HAP-1 (cell line): ENCODE measurements at regions not wholly inside any gene's neighbourhood (a gene's known extent, or its start where the extent isn't known, plus 50 kb on each side); places are given as distances from the start of the nearest gene placed in this dataset.

Experiments used
- DNase-seq, 2 experiments: peaks; one replicate each; pipeline ENCODE4 v3.0.0-alpha.2; 2016 to 2020; ENCODE audit warnings: low spot score in 2 of 2
- H3K27me3 ChIP-seq: fragments of 250-450 bp; sonication (Bioruptor Pico); 2 replicates; pipeline ENCODE4 v1.5.1; 2020; ENCODE audit warnings: low read depth, mild to moderate bottlenecking, moderate library complexity
- H3K36me3 ChIP-seq: fragments of 250-450 bp; sonication (Bioruptor Pico); replicated peaks from 2 replicates; pipeline ENCODE4 v1.5.1; 2020; ENCODE audit warnings: mild to moderate bottlenecking
- H3K4me1 ChIP-seq: fragments of 250-450 bp; sonication (Bioruptor Pico); 2 replicates; pipeline ENCODE4 v1.5.1; 2020; ENCODE audit warnings: mild to moderate bottlenecking
- H3K4me3 ChIP-seq: fragments of 250-450 bp; sonication (Bioruptor Pico); 2 replicates; pipeline ENCODE4 v1.5.1; 2020; ENCODE audit warnings: mild to moderate bottlenecking, moderate library complexity
- H3K9me3 ChIP-seq: fragments of 250-450 bp; sonication (Bioruptor Pico); 2 replicates; pipeline ENCODE4 v1.5.1; 2020; ENCODE audit warnings: mild to moderate bottlenecking, moderate library complexity
- in situ Hi-C: fragments of 300-500 bp; cut with MboI; formaldehyde crosslinking; loops from 3 replicates; pipeline ENCODE4 v1.14.3; 2020; ENCODE audit warnings: low sequenced_read_pairs, inconsistent platforms, mixed read lengths

GRCh38 chr7:91651986-91652385 lies 228.5 kb downstream of the MTERF1 start:
- Histone ChIP-seq H3K9me3 (no peaks in the 10 kb centered on the region), H3K4me1 (peaks cover 5% of the 10 kb centered on the region), H3K27me3 (no peaks in the 10 kb centered on the region), H3K4me3 (no peak overlapping the region), H3K36me3 (no peaks in the 10 kb centered on the region)
- DNase-seq: no peak
- in situ Hi-C loops: no loop called here

GRCh38 chr7:91653286-91653685 lies 227.2 kb downstream of the MTERF1 start:
- peaks cover 18% of the 10 kb centered on the region for H3K4me1 ChIP-seq
- H3K4me3 ChIP-seq: no peak overlapping the region
- H3K27me3 ChIP-seq: no peaks in the 10 kb centered on the region
- H3K36me3 ChIP-seq: no peaks in the 10 kb centered on the region
- no peak for DNase-seq
- no peaks in the 10 kb centered on the region for H3K9me3 ChIP-seq
- in situ Hi-C loops: no loop called here

- no peaks in the 10 kb centered on the region for H3K36me3 ChIP-seq
- no peaks in the 10 kb centered on the region for H3K9me3 ChIP-seq
- H3K4me1 ChIP-seq: peaks cover 24% of the 10 kb centered on the region
- in situ Hi-C loops: no loop called here
- H3K4me3 ChIP-seq: no peak overlapping the region
- DNase-seq: no peak
- no peaks in the 10 kb centered on the region for H3K27me3 ChIP-seq
Observed at GRCh38 chr7:91655656-91656055, 224.8 kb downstream of the MTERF1 start.

- H3K36me3 ChIP-seq: no peaks in the 10 kb centered on the region
- H3K9me3 ChIP-seq: no peaks in the 10 kb centered on the region
- in situ Hi-C loops: no loop called here
- H3K4me1 ChIP-seq: peaks cover 24% of the 10 kb centered on the region
- no peak overlapping the region for H3K4me3 ChIP-seq
- no peaks in the 10 kb centered on the region for H3K27me3 ChIP-seq
- DNase-seq: peak; percentile 76 to 90
Observed at GRCh38 chr7:91656541-91657482, 223.7 kb downstream of the MTERF1 start.

GRCh38 chr7:91657483-91658071 lies 222.9 kb downstream of the MTERF1 start:
- Histone ChIP-seq H3K27me3 (no peaks in the 10 kb centered on the region), H3K36me3 (no peaks in the 10 kb centered on the region), H3K4me3 (no peak overlapping the region), H3K9me3 (no peaks in the 10 kb centered on the region), H3K4me1 (peaks cover 24% of the 10 kb centered on the region)
- in situ Hi-C loops: no loop called here
- peak; percentile 43 to 69 for DNase-seq

GRCh38 chr7:91659096-91659495 lies 221.4 kb downstream of the MTERF1 start:
- in situ Hi-C loops: no loop called here
- no peaks in the 10 kb centered on the region for H3K27me3 ChIP-seq
- no peaks in the 10 kb centered on the region for H3K9me3 ChIP-seq
- DNase-seq: no peak
- peaks cover 24% of the 10 kb centered on the region for H3K4me1 ChIP-seq
- no peak overlapping the region for H3K4me3 ChIP-seq
- no peaks in the 10 kb centered on the region for H3K36me3 ChIP-seq

GRCh38 chr7:91660734-91661356 lies 219.7 kb downstream of the MTERF1 start:
- in situ Hi-C loops: no loop called here
- DNase-seq: no peak
- Histone ChIP-seq H3K36me3 (no peaks in the 10 kb centered on the region), H3K27me3 (no peaks in the 10 kb centered on the region), H3K4me3 (no peak overlapping the region), H3K4me1 (peaks cover 24% of the 10 kb centered on the region), H3K9me3 (no peaks in the 10 kb centered on the region)

- Histone ChIP-seq H3K9me3 (no peaks in the 10 kb centered on the region), H3K27me3 (no peaks in the 10 kb centered on the region), H3K36me3 (no peaks in the 10 kb centered on the region), H3K4me3 (no peak overlapping the region), H3K4me1 (peaks cover 19% of the 10 kb centered on the region)
- no peak for DNase-seq
- in situ Hi-C loops: no loop called here
Observed at GRCh38 chr7:91661727-91662126, 218.8 kb downstream of the MTERF1 start.

GRCh38 chr7:91668217-91668616 lies 212.3 kb downstream of the MTERF1 start:
- Histone ChIP-seq H3K27me3 (no peaks in the 10 kb centered on the region), H3K36me3 (no peaks in the 10 kb centered on the region), H3K4me3 (no peak overlapping the region), H3K4me1 (no peaks in the 10 kb centered on the region; the same call in 1 of the 2 replicates), H3K9me3 (no peaks in the 10 kb centered on the region)
- in situ Hi-C loops: no loop called here
- DNase-seq: no peak

GRCh38 chr7:91671245-91671644 lies 209.3 kb downstream of the MTERF1 start:
- no peak overlapping the region for H3K4me3 ChIP-seq
- no peaks in the 10 kb centered on the region for H3K36me3 ChIP-seq
- no peaks in the 10 kb centered on the region for H3K9me3 ChIP-seq
- no peaks in the 10 kb centered on the region for H3K27me3 ChIP-seq
- in situ Hi-C loops: no loop called here
- no peak for DNase-seq
- H3K4me1 ChIP-seq: no peaks in the 10 kb centered on the region; the same call in 1 of the 2 replicates

GRCh38 chr7:91674470-91674869 lies 206.0 kb downstream of the MTERF1 start:
- in situ Hi-C loops: no loop called here
- DNase-seq: no peak
- Histone ChIP-seq H3K4me1 (no peaks in the 10 kb centered on the region), H3K27me3 (no peaks in the 10 kb centered on the region), H3K9me3 (no peaks in the 10 kb centered on the region), H3K4me3 (no peak overlapping the region), H3K36me3 (no peaks in the 10 kb centered on the region)

GRCh38 chr7:91681718-91682117 lies 198.8 kb downstream of the MTERF1 start:
- no peak overlapping the region for H3K4me3 ChIP-seq
- H3K9me3 ChIP-seq: peaks cover 5% of the 10 kb centered on the region; the same call in 1 of the 2 replicates
- in situ Hi-C loops: no loop called here
- H3K27me3 ChIP-seq: peaks cover 2% of the 10 kb centered on the region; the same call in 1 of the 2 replicates
- no peaks in the 10 kb centered on the region for H3K4me1 ChIP-seq
- no peaks in the 10 kb centered on the region for H3K36me3 ChIP-seq
- DNase-seq: no peak

GRCh38 chr7:91683823-91684222 lies 196.7 kb downstream of the MTERF1 start:
- Histone ChIP-seq H3K9me3 (peaks cover 5% of the 10 kb centered on the region; the same call in 1 of the 2 replicates), H3K4me1 (no peaks in the 10 kb centered on the region), H3K36me3 (no peaks in the 10 kb centered on the region), H3K4me3 (no peak overlapping the region), H3K27me3 (peaks cover 2% of the 10 kb centered on the region; the same call in 1 of the 2 replicates)
- DNase-seq: no peak
- in situ Hi-C loops: no loop called here

- Histone ChIP-seq H3K36me3 (no peaks in the 10 kb centered on the region), H3K27me3 (peaks cover 2% of the 10 kb centered on the region; the same call in 1 of the 2 replicates), H3K4me1 (no peaks in the 10 kb centered on the region), H3K9me3 (peaks cover 5% of the 10 kb centered on the region; the same call in 1 of the 2 replicates), H3K4me3 (no peak overlapping the region)
- no peak for DNase-seq
- in situ Hi-C loops: no loop called here
Observed at GRCh38 chr7:91685544-91685943, 195.0 kb downstream of the MTERF1 start.
